ENCODE measurements at regions not wholly inside any gene's neighbourhood (a gene's known extent, or its start where the extent isn't known, plus 50 kb on each side); places are given as distances from the start of the nearest gene placed in this dataset.

DNA sequence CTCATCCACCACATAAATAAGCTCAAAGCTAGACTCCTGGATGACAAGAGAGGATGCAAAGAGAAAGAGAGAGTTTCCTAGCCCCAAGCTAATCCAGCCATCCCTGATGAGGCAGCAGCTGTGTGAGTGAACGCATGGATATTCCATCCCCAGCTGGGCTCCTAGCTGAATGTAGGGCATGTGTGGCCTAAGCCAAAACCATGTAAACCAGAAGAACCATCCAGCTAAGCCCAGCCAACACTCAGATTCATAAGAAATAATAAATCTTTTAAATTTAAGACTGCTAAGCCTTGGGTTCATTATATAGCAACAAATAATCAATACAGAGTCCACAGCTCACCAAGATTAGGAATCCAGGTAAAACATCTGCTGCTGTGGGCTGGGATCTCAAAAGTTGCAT is 94.3 kb downstream of the TNFAIP2 start:
- no peak for DNase-seq (ENCODE audit: low read depth)
- TF ChIP-seq, protein P1, sequence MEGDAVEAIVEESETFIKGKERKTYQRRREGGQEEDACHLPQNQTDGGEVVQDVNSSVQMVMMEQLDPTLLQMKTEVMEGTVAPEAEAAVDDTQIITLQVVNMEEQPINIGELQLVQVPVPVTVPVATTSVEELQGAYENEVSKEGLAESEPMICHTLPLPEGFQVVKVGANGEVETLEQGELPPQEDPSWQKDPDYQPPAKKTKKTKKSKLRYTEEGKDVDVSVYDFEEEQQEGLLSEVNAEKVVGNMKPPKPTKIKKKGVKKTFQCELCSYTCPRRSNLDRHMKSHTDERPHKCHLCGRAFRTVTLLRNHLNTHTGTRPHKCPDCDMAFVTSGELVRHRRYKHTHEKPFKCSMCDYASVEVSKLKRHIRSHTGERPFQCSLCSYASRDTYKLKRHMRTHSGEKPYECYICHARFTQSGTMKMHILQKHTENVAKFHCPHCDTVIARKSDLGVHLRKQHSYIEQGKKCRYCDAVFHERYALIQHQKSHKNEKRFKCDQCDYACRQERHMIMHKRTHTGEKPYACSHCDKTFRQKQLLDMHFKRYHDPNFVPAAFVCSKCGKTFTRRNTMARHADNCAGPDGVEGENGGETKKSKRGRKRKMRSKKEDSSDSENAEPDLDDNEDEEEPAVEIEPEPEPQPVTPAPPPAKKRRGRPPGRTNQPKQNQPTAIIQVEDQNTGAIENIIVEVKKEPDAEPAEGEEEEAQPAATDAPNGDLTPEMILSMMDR (IDR thresholded peaks at IDR 0.05; ENCODE audit: low read length, missing control alignments): no peak
- no peak overlapping the region for H3K4me3 ChIP-seq (replicated peaks; ENCODE audit: low read depth, low read length)

DNA sequence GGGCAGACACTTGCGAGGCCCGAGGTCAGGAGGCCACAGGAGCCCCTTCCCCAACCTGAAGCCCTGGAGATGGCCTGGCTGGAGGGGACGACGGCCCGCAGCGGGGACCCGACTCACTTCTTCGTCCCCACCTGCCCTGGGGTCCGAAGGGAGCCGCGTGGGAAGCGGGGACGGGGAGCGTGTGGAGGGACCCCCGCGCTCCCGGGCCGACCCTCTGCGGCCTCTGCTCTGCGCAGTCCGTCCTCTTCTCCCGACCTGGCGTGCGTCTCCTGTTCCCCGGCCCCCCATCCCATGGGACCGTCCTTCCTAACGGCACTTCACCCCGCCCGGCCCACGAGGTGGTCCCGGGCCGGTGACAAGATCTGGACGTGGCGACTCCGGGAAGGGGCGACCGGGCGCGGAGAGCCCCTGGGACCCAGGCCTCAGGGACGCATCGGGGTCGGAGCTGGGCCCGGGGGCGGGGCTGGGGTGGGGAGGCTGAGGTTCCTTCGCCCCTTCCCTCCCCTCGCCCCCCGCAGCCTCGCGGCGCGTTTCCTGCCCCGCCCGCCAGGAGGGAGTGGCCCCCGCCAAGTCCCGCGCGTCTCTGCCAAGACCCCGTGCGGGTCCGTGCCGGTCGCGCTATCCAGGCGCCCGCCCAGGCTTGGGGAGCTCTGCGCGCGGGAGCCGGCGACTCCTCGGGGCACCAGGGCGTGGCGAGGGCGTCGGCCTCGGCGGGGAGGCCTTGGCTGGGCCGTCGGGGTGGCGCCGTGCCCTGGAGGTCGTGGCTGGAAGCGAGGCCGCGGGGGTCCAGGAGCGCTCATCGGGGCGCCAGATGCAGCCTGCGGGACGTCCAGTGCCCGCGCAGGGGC is 97.1 kb downstream of the TNFAIP2 start:
- TF ChIP-seq, protein P1 (IDR thresholded peaks at IDR 0.05; ENCODE audit: low read length, missing control alignments): no peak
- H3K4me3 ChIP-seq (replicated peaks; ENCODE audit: low read depth, low read length): no peak overlapping the region
- no peak for DNase-seq (ENCODE audit: low read depth)

DNA sequence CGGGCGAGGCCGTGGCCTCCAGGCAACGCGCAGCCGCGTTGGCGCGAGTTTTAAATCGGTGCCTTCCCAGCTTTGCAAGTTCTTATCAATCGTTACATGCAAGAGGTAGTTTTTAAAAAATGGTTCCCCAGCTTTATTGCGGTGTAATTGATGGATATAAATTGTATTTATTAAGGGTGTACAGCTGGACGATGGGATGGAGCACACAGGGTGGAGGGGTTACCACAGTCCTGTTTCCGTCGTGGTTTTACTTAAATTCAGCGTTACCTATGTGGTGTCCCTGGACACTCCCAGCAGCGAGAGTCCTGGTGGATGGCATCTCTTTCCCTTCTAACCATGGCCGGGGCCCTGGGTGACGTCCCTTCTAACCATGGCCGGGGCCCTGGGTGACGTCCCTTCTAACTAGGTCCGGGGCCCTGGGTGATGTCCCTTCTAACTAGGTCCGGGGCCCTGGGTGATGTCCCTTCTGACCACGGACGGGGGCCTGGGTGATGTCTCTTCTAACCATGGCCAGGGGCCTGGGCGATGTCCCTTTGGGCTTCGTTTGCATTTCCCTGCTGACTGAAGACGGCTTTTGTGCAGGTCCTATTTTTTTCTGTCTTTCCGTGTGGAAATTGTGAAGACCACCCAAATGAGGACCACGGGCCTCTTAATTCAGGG is 97.9 kb downstream of the TNFAIP2 start:
- no peak overlapping the region for H3K4me3 ChIP-seq (replicated peaks; ENCODE audit: low read depth, low read length)
- no peak for DNase-seq (ENCODE audit: low read depth)
- TF ChIP-seq, protein P1 (IDR thresholded peaks at IDR 0.05; ENCODE audit: low read length, missing control alignments): no peak

DNA sequence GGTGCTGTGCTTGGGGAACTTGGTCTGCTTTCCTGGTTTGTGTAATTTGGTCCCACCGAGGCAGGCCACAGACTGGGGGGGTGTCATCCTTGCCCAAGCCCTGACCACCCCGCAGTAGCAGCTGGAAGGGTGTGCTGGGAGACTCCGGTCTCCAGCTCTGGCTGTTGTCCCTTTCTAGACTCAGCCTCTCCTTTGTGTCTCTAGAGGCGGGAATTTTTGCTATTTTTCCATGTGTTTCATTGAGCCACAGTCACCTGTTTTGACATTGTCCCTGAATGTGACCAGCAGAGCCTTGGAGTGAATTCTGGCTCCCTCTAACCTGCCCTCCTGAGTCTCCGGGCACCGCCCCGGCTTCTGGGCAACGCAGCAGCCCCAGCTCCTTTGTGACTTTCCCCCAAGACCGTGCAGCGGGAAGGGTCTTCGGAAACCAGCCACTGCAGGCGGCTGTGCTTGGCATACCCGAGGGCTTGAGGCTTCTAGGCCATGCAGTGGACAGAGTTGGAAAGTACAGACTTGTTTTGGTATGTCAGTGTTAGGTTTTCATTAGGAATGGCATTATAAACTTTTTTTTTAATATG is 98.6 kb downstream of the TNFAIP2 start:
- TF ChIP-seq, protein P1 (IDR thresholded peaks at IDR 0.05; ENCODE audit: low read length, missing control alignments): no peak
- no peak for DNase-seq (ENCODE audit: low read depth)
- H3K4me3 ChIP-seq (replicated peaks; ENCODE audit: low read depth, low read length): no peak overlapping the region

DNA sequence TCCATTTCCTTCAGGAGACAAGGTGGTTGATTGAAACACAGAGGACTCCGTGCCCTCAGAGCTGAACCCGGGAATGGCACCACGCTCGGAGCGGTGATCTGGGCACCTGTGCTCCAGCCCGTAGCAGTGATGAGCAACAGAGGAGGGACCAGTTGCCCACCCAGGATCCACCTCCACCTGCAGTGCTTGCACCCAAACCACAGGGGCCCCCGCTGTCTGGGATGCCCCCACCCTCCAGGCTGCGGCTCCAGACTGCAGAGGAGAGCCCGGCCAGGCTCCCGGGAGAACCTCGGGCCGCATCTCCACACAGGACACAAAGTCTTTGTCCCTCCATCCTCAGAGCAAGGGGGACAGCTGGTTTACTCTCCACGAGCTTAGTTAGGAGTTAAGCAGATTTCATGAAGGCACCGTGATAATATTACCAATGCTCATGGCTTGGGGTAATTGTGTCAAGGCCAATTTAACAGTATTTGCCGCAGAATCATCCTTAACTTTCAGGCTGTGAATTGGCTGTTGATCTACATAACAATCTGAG is 100.6 kb downstream of the TNFAIP2 start:
- DNase-seq (ENCODE audit: low read depth): no peak
- no peak overlapping the region for H3K4me3 ChIP-seq (replicated peaks; ENCODE audit: low read depth, low read length)
- TF ChIP-seq, protein P1 (IDR thresholded peaks at IDR 0.05; ENCODE audit: low read length, missing control alignments): no peak

DNA sequence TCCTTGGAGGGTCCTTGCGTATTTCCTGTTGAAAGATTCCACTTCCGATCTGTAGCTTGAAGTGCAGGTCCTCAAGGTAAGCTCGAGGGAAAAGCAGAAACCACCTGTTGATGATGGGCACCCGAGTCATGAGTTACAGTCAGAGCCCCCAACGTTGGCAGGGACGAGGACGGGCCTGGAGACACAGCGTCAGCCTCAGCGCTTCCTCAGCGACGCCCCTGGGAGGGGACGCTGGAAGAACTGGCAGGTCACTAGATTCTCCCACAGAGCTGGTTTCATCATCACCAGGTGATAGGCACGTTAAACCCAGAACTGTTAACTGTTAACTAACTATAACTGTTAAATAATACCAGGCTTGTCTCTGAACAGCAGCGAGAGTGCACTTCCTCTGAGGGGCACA is 101.8 kb downstream of the TNFAIP2 start:
- TF ChIP-seq, protein P1 (IDR thresholded peaks at IDR 0.05; ENCODE audit: low read length, missing control alignments): no peak
- no peak for DNase-seq (ENCODE audit: low read depth)

More for the DNA sequence above, 101.8 kb downstream of the TNFAIP2 start:
- no peak overlapping the region for H3K4me3 ChIP-seq (replicated peaks; ENCODE audit: low read depth, low read length)

Measured in fibroblast of pulmonary artery (primary cell).